ENCODE measurements at regions not wholly inside any gene's neighbourhood (a gene's known extent, or its start where the extent isn't known, plus 50 kb on each side); places are given as distances from the start of the nearest gene placed in this dataset.

DNA sequence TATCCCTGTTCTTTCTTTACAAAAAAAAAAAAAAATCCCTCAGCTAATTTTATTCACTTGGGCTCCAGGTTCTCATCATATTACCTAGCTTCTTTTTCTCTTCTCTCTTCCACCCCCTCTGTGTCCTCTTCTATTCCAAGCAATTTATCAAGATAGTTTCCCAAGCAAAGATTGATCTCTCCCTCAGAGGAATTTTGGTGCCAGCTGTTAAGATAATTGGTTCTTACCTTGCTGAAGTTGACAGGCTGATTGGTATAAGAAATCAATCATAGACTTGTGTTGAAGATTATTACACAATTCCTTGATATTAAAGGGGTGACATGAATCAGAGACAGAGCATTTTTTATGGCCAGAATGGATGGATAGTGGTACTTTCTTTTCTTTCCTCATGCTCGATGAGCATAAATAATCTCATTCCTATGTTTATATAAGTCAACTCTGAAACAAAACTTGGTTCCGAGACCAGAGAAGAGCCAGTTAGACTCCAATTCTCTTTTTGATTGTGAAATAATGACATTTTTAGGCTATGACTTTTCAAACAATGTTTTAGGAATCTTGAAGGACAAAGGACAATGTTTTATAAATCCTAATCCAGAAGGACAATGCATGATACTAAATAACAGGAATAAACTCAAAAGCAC lies 264.1 kb upstream of the PRKD1 start:
- ATAC-seq (no peak), DNase-seq (no peak)
- H3F3A ChIP-seq (ENCODE audit: low read length, unreplicated experiment) = no peaks in the 10 kb centered on the region
- no peak overlapping the region for H3K27ac ChIP-seq (ENCODE audit: low read length)
- ChIA-PET POLR2A (ENCODE audit: unreplicated experiment) (no interaction called here), CTCF (no interaction called here)
- TF ChIP-seq EZH2 (IDR thresholded peaks at IDR 0.05; ENCODE audit: low read length, unreplicated experiment) (no peak), EZH2phosphoT487 (IDR thresholded peaks at IDR 0.05; ENCODE audit: borderline replicate concordance, low read length) (no peak), CTCF (conservative IDR thresholded peaks at IDR 0.05; ENCODE audit: low read depth, low read length) (no peak)
- H3K79me2 ChIP-seq (ENCODE audit: low read length) = no peaks in the 10 kb centered on the region
- no peaks in the 10 kb centered on the region for H3K9me2 ChIP-seq (replicated peaks; ENCODE audit: low read length)
- peaks cover 25% of the 10 kb centered on the region for H3K27me3 ChIP-seq (ENCODE audit: low read length)
- no peak overlapping the region for H3K4me3 ChIP-seq (ENCODE audit: low read length)
- intact Hi-C loops (cut with micrococcal nuclease) = no loop called here
- H3K9ac ChIP-seq (ENCODE audit: low read length) = no peak overlapping the region
- no peaks in the 10 kb centered on the region for H4K20me1 ChIP-seq (ENCODE audit: low read length)
- BruUV-seq (replicated peaks) = no TSS peak
- H3K4me2 ChIP-seq (ENCODE audit: low read length) = no peak overlapping the region
- H3K9me3 ChIP-seq (ENCODE audit: low read length) = no peaks in the 10 kb centered on the region
- no peak overlapping the region for H2AFZ ChIP-seq (ENCODE audit: low read length)
- no peaks in the 10 kb centered on the region for H3K36me3 ChIP-seq (ENCODE audit: low read depth, low read length)
- H3K4me1 ChIP-seq (ENCODE audit: insufficient read depth, low read length) = no peaks in the 10 kb centered on the region

DNA sequence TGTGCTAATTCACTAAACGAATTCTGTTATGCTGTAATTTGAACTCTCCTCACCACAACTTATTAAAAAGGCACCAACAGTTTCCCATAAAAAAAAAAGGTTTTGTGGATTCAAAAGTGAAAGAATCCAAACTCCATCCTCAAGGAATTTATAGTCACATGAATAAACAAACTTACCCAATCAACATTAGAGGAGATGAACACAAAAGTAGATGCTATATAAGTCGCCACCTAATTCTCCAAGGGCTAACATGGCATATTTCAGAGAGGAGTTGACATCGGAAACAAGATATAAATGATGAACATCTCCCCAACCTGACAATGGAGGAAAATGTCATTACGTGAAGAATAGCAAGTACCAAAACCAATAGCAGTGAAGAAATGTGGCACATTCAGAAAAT lies 265.5 kb upstream of the PRKD1 start:
- H3K4me3 ChIP-seq (ENCODE audit: low read length) = no peak overlapping the region
- H3K36me3 ChIP-seq (ENCODE audit: low read depth, low read length) = no peaks in the 10 kb centered on the region
- H3K4me1 ChIP-seq (ENCODE audit: insufficient read depth, low read length) = no peaks in the 10 kb centered on the region
- ChIA-PET POLR2A (ENCODE audit: unreplicated experiment) (no interaction called here), CTCF (no interaction called here)
- H3K79me2 ChIP-seq (ENCODE audit: low read length) = no peaks in the 10 kb centered on the region
- H2AFZ ChIP-seq (ENCODE audit: low read length) = no peak overlapping the region
- H3K9ac ChIP-seq (ENCODE audit: low read length) = no peak overlapping the region
- H3K9me3 ChIP-seq (ENCODE audit: low read length) = no peaks in the 10 kb centered on the region
- no peak for ATAC-seq
- peaks cover 25% of the 10 kb centered on the region for H3K27me3 ChIP-seq (ENCODE audit: low read length)
- no peak overlapping the region for H3K4me2 ChIP-seq (ENCODE audit: low read length)
- no peaks in the 10 kb centered on the region for H4K20me1 ChIP-seq (ENCODE audit: low read length)
- no TSS peak for BruUV-seq (replicated peaks)
- DNase-seq = no peak
- H3K27ac ChIP-seq (ENCODE audit: low read length) = no peak overlapping the region
- H3F3A ChIP-seq (ENCODE audit: low read length, unreplicated experiment) = no peaks in the 10 kb centered on the region
- H3K9me2 ChIP-seq (replicated peaks; ENCODE audit: low read length) = no peaks in the 10 kb centered on the region
- intact Hi-C loops (cut with micrococcal nuclease) = no loop called here
- no peak for TF ChIP-seq EZH2 (IDR thresholded peaks at IDR 0.05; ENCODE audit: low read length, unreplicated experiment)
- TF ChIP-seq EZH2phosphoT487 (IDR thresholded peaks at IDR 0.05; ENCODE audit: borderline replicate concordance, low read length) = no peak
- no peak for TF ChIP-seq CTCF (conservative IDR thresholded peaks at IDR 0.05; ENCODE audit: low read depth, low read length)

DNA sequence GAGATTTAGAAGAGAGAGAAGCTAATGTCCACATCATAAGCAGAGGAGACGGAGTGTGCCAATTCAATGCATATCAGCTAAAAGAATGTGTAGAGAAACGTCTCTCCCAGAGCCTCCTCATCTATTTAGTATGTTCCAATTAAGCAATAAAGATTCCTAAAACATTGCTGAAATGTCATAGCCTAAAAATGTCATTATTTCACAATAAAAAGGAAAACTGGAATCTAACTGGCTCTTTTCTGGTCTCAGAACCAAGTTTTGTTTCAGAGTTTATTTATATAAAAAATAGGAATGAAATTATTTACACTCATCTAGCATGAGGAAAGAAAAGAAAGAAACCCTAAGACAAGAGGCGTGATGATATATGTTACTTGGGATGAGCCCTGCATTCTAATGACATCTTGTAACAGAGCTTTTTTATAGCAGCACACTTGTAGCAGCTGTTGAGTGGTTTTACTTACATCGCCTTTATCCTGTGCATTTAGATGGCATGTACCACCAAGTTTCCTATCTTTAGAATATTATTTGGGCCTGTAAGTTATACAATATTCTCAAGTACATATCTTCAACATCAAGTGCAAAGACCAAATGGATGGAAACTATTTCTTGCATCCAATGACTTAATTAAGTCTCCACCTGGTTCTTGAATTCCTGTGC lies 266.3 kb upstream of the PRKD1 start:
- CTCF ChIA-PET = no interaction called here
- BruUV-seq (replicated peaks) = no TSS peak
- Histone ChIP-seq H3K9me2 (replicated peaks; ENCODE audit: low read length) (no peaks in the 10 kb centered on the region), H3K9ac (ENCODE audit: low read length) (no peak overlapping the region), H2AFZ (ENCODE audit: low read length) (no peak overlapping the region), H3K9me3 (ENCODE audit: low read length) (no peaks in the 10 kb centered on the region), H4K20me1 (ENCODE audit: low read length) (no peaks in the 10 kb centered on the region), H3F3A (ENCODE audit: low read length, unreplicated experiment) (no peaks in the 10 kb centered on the region), H3K27me3 (ENCODE audit: low read length) (peaks cover 25% of the 10 kb centered on the region), H3K36me3 (ENCODE audit: low read depth, low read length) (no peaks in the 10 kb centered on the region), H3K4me1 (ENCODE audit: insufficient read depth, low read length) (no peaks in the 10 kb centered on the region), H3K27ac (ENCODE audit: low read length) (no peak overlapping the region), H3K4me2 (ENCODE audit: low read length) (no peak overlapping the region), H3K4me3 (ENCODE audit: low read length) (no peak overlapping the region), H3K79me2 (ENCODE audit: low read length) (no peaks in the 10 kb centered on the region)
- no peak for TF ChIP-seq EZH2 (IDR thresholded peaks at IDR 0.05; ENCODE audit: low read length, unreplicated experiment)
- TF ChIP-seq EZH2phosphoT487 (IDR thresholded peaks at IDR 0.05; ENCODE audit: borderline replicate concordance, low read length) = no peak
- no peak for TF ChIP-seq CTCF (conservative IDR thresholded peaks at IDR 0.05; ENCODE audit: low read depth, low read length)
- DNase-seq (peak; percentile 18), ATAC-seq (no peak)
- intact Hi-C loops (cut with micrococcal nuclease) = no loop called here
- POLR2A ChIA-PET (ENCODE audit: unreplicated experiment) = no interaction called here
